Left ventricle myocardium inferior (tissue), 1 donor: ENCODE measurements at regions not wholly inside any gene's neighbourhood (a gene's known extent, or its start where the extent isn't known, plus 50 kb on each side); places are given as distances from the start of the nearest gene placed in this dataset.

Source experiments
- DNase-seq: peaks from one replicate; pipeline ENCODE4 v3.0.0-alpha.2; 2020
- H3K27ac ChIP-seq: fragments of 200-600 bp; replicated peaks from 2 replicates; pipeline ENCODE4 v1.8.0; 2021
- H3K27me3 ChIP-seq: fragments of 200-600 bp; 2 replicates; pipeline ENCODE4 v1.8.0; 2021; ENCODE audit warnings: low read depth
- H3K36me3 ChIP-seq: fragments of 200-600 bp; 2 replicates; pipeline ENCODE4 v1.8.0; 2021
- H3K4me1 ChIP-seq: fragments of 200-600 bp; 2 replicates; pipeline ENCODE4 v1.8.0; 2021
- H3K4me3 ChIP-seq: fragments of 200-600 bp; 2 replicates; pipeline ENCODE4 v1.8.0; 2021; ENCODE audit warnings: mild to moderate bottlenecking, moderate library complexity
- H3K9me3 ChIP-seq: fragments of 200-600 bp; replicated peaks from 2 replicates; pipeline ENCODE4 v1.8.0; 2021
- CTCF ChIP-seq: fragments of 200-600 bp; IDR thresholded peaks from 2 replicates; pipeline ENCODE4 v1.8.0; 2021; ENCODE audit warnings: antibody characterized with exemption, mild to moderate bottlenecking, borderline replicate concordance
- intact Hi-C: fragments of 100-400 bp; cut with micrococcal nuclease; formaldehyde crosslinking; loops from one replicate; pipeline ENCODE4 v1.11.0; 2022
- donor health status: DM: no; HTN: yes; CAD: no; lungs with severe emphysema.

GRCh38 chr10:121405096-121405495, 193.1 kb downstream of the FGFR2 start:
- Histone ChIP-seq H3K4me1 (peaks cover 7% of the 10 kb centered on the region), H3K27me3 (no peaks in the 10 kb centered on the region), H3K9me3 (no peaks in the 10 kb centered on the region), H3K36me3 (no peaks in the 10 kb centered on the region), H3K4me3 (no peak overlapping the region), H3K27ac (no peak overlapping the region)
- intact Hi-C loops, result no loop called here
- TF ChIP-seq CTCF, result no peak
- DNase-seq, result no peak

- H3K9me3 ChIP-seq, result no peaks in the 10 kb centered on the region
- DNase-seq, result no peak
- no peak overlapping the region for H3K27ac ChIP-seq
- no peaks in the 10 kb centered on the region for H3K27me3 ChIP-seq
- intact Hi-C loops, result no loop called here
- H3K4me3 ChIP-seq, result no peak overlapping the region
- H3K36me3 ChIP-seq, result no peaks in the 10 kb centered on the region
- H3K4me1 ChIP-seq, result peaks cover 7% of the 10 kb centered on the region
- no peak for TF ChIP-seq CTCF
These were observed 192.7 kb downstream of the FGFR2 start for GRCh38 chr10:121405549-121405948.

- intact Hi-C loops, result no loop called here
- no peak overlapping the region for H3K27ac ChIP-seq
- no peak for TF ChIP-seq CTCF
- H3K36me3 ChIP-seq, result no peaks in the 10 kb centered on the region
- H3K9me3 ChIP-seq, result no peaks in the 10 kb centered on the region
- peaks cover 7% of the 10 kb centered on the region for H3K4me1 ChIP-seq
- H3K4me3 ChIP-seq, result no peak overlapping the region
- DNase-seq, result no peak
- no peaks in the 10 kb centered on the region for H3K27me3 ChIP-seq
These were observed 192.3 kb downstream of the FGFR2 start for GRCh38 chr10:121405953-121406352.

- intact Hi-C loops, result no loop called here
- no peak for DNase-seq
- Histone ChIP-seq H3K9me3 (no peaks in the 10 kb centered on the region), H3K4me3 (no peak overlapping the region), H3K4me1 (peaks cover 7% of the 10 kb centered on the region), H3K36me3 (no peaks in the 10 kb centered on the region), H3K27me3 (no peaks in the 10 kb centered on the region), H3K27ac (no peak overlapping the region)
- no peak for TF ChIP-seq CTCF
These were observed 191.3 kb downstream of the FGFR2 start for GRCh38 chr10:121406823-121407545.

GRCh38 chr10:121409466-121410104, 188.7 kb downstream of the FGFR2 start:
- no peak overlapping the region for H3K27ac ChIP-seq
- H3K4me3 ChIP-seq, result no peak overlapping the region
- no peaks in the 10 kb centered on the region for H3K27me3 ChIP-seq
- no peak for DNase-seq
- no peaks in the 10 kb centered on the region for H3K9me3 ChIP-seq
- TF ChIP-seq CTCF, result no peak
- H3K36me3 ChIP-seq, result no peaks in the 10 kb centered on the region
- intact Hi-C loops, result no loop called here
- H3K4me1 ChIP-seq, result peaks cover 7% of the 10 kb centered on the region
